ENCODE measurements at regions not wholly inside any gene's neighbourhood (a gene's known extent, or its start where the extent isn't known, plus 50 kb on each side); places are given as distances from the start of the nearest gene placed in this dataset.

DNA sequence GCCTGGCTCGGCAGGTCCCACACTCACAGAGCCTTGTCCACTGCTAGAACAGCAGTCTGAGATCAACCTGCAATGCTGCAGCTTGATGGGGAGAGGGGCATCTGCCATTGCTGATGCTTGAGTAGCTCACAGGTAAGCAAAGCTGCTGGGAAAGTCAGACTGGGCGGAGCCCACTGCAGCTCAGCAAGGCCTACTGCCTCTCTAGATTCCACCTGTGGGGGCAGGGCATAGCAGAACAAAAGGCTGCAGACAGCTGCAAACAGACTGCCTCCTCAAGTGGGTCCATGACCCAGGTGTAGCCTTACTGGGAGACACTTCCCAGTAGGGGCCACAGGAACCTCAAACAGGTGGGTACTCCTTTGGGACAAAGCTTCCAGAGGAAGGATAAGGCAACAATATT lies 110.6 kb upstream of the ADAMTS3 start:
- TF ChIP-seq CTCF (IDR thresholded peaks at IDR 0.05) (no peak), POLR2A (IDR thresholded peaks at IDR 0.05) (no peak)

Measured in Peyer's patch (tissue), 4 donors.